Fibroblast of skin of scalp (primary cell): ENCODE measurements at regions not wholly inside any gene's neighbourhood (a gene's known extent, or its start where the extent isn't known, plus 50 kb on each side); places are given as distances from the start of the nearest gene placed in this dataset.
A peak's percentile ranks its signal among the peaks of the same experiment; 100 is the strongest.

Experiments used
- DNase-seq: peaks from one replicate; pipeline ENCODE4 v3.0.0-alpha.2; 2013

GRCh38 chr12:58811346-58811745 lies 109.0 kb downstream of the LRIG3 start:
- DNase-seq, result no peak

GRCh38 chr12:58812214-58812613 lies 108.1 kb downstream of the LRIG3 start:
- no peak for DNase-seq

GRCh38 chr12:58814036-58814435 lies 106.3 kb downstream of the LRIG3 start:
- peak; percentile 23 for DNase-seq

GRCh38 chr12:58815235-58815634 lies 105.1 kb downstream of the LRIG3 start:
- no peak for DNase-seq

DNA sequence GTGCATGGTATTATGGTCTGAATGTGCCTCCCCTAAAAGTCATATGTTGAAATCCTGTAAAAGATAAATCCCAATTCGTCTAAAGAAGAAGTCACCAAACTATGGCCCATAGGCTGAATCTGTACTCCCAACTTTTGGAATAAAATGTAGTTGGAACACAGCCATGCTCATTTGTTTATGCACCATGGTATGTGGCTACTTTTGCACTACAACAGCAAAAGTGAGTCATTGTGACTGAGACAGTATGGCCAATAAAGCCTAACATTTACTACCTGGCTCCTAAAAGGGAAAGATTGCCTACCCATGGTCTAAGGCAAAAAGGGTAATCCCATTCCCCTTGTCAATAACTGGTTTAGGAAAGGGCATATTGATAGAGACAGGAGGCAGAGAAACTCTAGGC lies 101.8 kb downstream of the LRIG3 start:
- peak; percentile 41 for DNase-seq

GRCh38 chr12:58819345-58819744 lies 101.0 kb downstream of the LRIG3 start:
- no peak for DNase-seq

DNA sequence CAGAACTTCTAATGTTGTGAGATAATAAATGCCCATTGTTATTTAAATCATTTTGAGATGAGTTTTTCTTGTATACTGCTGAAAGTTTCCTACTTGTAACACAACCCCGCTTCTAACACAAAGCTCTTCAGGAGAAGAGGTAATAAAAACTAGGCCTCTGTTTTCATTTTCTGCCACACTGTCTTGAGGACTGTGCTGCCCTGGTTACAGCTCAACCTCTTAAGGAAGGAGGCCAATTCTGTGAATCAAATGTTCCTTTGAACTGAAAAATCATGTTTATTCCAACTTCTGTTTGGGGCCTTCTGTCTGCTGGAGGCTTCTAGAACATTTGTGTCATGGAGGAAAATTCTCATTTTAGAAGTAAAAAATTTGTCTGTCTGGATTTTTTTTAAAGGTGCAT lies 100.3 kb downstream of the LRIG3 start:
- no peak for DNase-seq
